Heart left ventricle (tissue), 16 donors: ENCODE measurements at regions not wholly inside any gene's neighbourhood (a gene's known extent, or its start where the extent isn't known, plus 50 kb on each side); places are given as distances from the start of the nearest gene placed in this dataset.
A peak's percentile ranks its signal among the peaks of the same experiment; 100 is the strongest.

Source experiments
- ATAC-seq, 4 donors: fragments of 200-7000 bp; cut with Tn5 transposase; one replicate each; pipeline ENCODE4 v1.9.1; 2020 to 2022; ENCODE audit warnings: moderate library complexity in 4 of 4, mild to moderate bottlenecking in 3 of 4, moderate number of reproducible peaks in 1 of 4
- DNase-seq, 5 donors: peaks; one replicate each; pipeline ENCODE4 v3.0.0-alpha.2; 2020
- H3K27ac ChIP-seq, 12 donors: fragments of 200-600 bp; sonication (generic) in 4 of 12; one replicate each; pipeline versions ENCODE4 v1.5.0 to v1.8.0; 2016 to 2022; ENCODE audit warnings: mild to moderate bottlenecking in 2 of 12
- H3K27me3 ChIP-seq, 9 donors: fragments of 200-600 bp; sonication (generic) in 2 of 9; one replicate each; pipeline versions ENCODE4 v1.5.1 to v1.8.0; 2016 to 2022; ENCODE audit warnings: mild to moderate bottlenecking in 3 of 9
- H3K36me3 ChIP-seq, 9 donors: fragments of 200-600 bp; sonication (generic) in 2 of 9; one replicate each; pipeline versions ENCODE4 v1.5.0 to v1.8.0; 2018 to 2022; ENCODE audit warnings: mild to moderate bottlenecking in 2 of 9
- H3K4me1 ChIP-seq, 12 donors: fragments of 200-600 bp; sonication (generic) in 4 of 12; one replicate each; pipeline versions ENCODE4 v1.5.0 to v1.8.0; 2016 to 2022; ENCODE audit warnings: mild to moderate bottlenecking in 3 of 12
- H3K4me3 ChIP-seq, 12 donors: fragments of 200-600 bp; sonication (generic) in 4 of 12; one replicate each; pipeline versions ENCODE4 v1.5.0 to v1.8.0; 2017 to 2022; ENCODE audit warnings: mild to moderate bottlenecking in 9 of 12, moderate library complexity in 4 of 12
- H3K9me3 ChIP-seq, 12 donors: fragments of 200-600 bp; sonication (generic) in 4 of 12; one replicate each; pipeline versions ENCODE4 v1.5.0 to v1.8.0; 2016 to 2022; ENCODE audit warnings: mild to moderate bottlenecking in 1 of 12
- POLR2A ChIP-seq, 2 donors: fragments of 450-650 bp; IDR thresholded peaks; one replicate each; pipeline ENCODE4 v1.6.1; 2017; ENCODE audit warnings: antibody characterized with exemption in 2 of 2, mild to moderate bottlenecking in 2 of 2, moderate library complexity in 2 of 2
- WGBS, 4 donors: extraction: QIAGEN DNeasy Blood & Tissue Kit in 2 of 4; methylation state at CpG; one replicate each; pipeline versions ENCODE4 v1.1.5 to v1.1.7; 2013 to 2018; 5-methylcytosine and 5-hydroxymethylcytosine counted together
- intact Hi-C, 10 donors: fragments of 100-400 bp; cut with DNase I; formaldehyde crosslinking; loops; one replicate each; pipeline versions ENCODE4 v1.11.1 to v1.14.2; 2022
- TF ChIP-seq, protein P1 (sequence below), 12 donors: fragments of 200-600 bp; sonication (generic) in 4 of 12; IDR thresholded peaks; one replicate each; pipeline versions ENCODE4 v1.5.0 to v1.8.0; 2018 to 2022; ENCODE audit warnings: antibody characterized with exemption in 12 of 12, mild to moderate bottlenecking in 5 of 12
- donor health status: ischemic (EF 13 %, LVEDD 7.1; RV severe dilation, severe dysfunction).
- donor health status: healthy with polysubstance abuse.
- donor health status: DM: no; HTN: yes; CAD: no.
- donor health status: DM: no; HTN: no; CAD: no.
- donor health status: ischemic (EF 25% LVEDD 6.9; RV normal size, moderate dysfunction).
- donor health status: ischemic (EF 25% LVEDD 5.7; RV mildly dilated, moderate dysfunction).
- donor health status: healthy.
- donor health status: DM: yes; HTN: yes; CAD: no.
- donor health status: ischemic (EF 35%, LVEDD 5.7; RV mildly dilated, moderate dysfunction).
- donor health status: nonischemic (EF 11% LVEDD 7.7; RV severe dilation, severe dysfunction).
- donor health status: DM: yes; HTN: yes; CAD: no.
- donor health status: PGD.
- donor health status: ischemic (EF 29% LVEDD 5.4; RV normal size, mild dysfunction).
- donor health status: nonischemic (EF 23%, LVEDD 6.1; RV moderate dilation, normal function).

GRCh38 chr15:31745841-31746240 is 284.5 kb upstream of the CHRNA7 start:
- TF ChIP-seq, protein P1, sequence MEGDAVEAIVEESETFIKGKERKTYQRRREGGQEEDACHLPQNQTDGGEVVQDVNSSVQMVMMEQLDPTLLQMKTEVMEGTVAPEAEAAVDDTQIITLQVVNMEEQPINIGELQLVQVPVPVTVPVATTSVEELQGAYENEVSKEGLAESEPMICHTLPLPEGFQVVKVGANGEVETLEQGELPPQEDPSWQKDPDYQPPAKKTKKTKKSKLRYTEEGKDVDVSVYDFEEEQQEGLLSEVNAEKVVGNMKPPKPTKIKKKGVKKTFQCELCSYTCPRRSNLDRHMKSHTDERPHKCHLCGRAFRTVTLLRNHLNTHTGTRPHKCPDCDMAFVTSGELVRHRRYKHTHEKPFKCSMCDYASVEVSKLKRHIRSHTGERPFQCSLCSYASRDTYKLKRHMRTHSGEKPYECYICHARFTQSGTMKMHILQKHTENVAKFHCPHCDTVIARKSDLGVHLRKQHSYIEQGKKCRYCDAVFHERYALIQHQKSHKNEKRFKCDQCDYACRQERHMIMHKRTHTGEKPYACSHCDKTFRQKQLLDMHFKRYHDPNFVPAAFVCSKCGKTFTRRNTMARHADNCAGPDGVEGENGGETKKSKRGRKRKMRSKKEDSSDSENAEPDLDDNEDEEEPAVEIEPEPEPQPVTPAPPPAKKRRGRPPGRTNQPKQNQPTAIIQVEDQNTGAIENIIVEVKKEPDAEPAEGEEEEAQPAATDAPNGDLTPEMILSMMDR (IDR thresholded peaks at IDR 0.05), result no peak
- TF ChIP-seq POLR2A (IDR thresholded peaks at IDR 0.05), result no peak
- intact Hi-C loops, result no loop called here
- H3K36me3 ChIP-seq, result no peaks in the 10 kb centered on the region
- ATAC-seq (no peak), DNase-seq (no peak)
- peaks cover 0 to 42% (median 16%) of the 10 kb centered on the region in 12 donors for H3K9me3 ChIP-seq
- H3K4me1 ChIP-seq, result no peaks in the 10 kb centered on the region
- H3K4me3 ChIP-seq, result no peak overlapping the region
- no peaks in the 10 kb centered on the region for H3K27me3 ChIP-seq
- H3K27ac ChIP-seq, result no peak overlapping the region

- Histone ChIP-seq H3K27ac (no peak overlapping the region), H3K4me3 (no peak overlapping the region), H3K36me3 (no peaks in the 10 kb centered on the region), H3K27me3 (no peaks in the 10 kb centered on the region), H3K9me3 (peaks cover 0 to 9% (median 0%) of the 10 kb centered on the region in 12 donors), H3K4me1 (no peaks in the 10 kb centered on the region)
- intact Hi-C loops, result loop anchor here in 1 of 10 donors (5.0 kb wide), 1 partner anchor 55 kb away; no protein-coding TSS in a partner anchor
- ATAC-seq, result no peak
- no peak for DNase-seq
- TF ChIP-seq POLR2A (IDR thresholded peaks at IDR 0.05), result no peak
- TF ChIP-seq, protein P1 (IDR thresholded peaks at IDR 0.05), result no peak
- WGBS, 4 donors, result 73 to 78% (median 75%) methylated on average over 2 of the region's 2 CpGs
These were observed 278.1 kb upstream of the CHRNA7 start for GRCh38 chr15:31752065-31752762.

- Histone ChIP-seq H3K4me3 (no peak overlapping the region), H3K9me3 (peaks cover 0 to 6% (median 0%) of the 10 kb centered on the region in 12 donors), H3K27ac (no peak overlapping the region), H3K4me1 (no peaks in the 10 kb centered on the region), H3K27me3 (no peaks in the 10 kb centered on the region), H3K36me3 (no peaks in the 10 kb centered on the region)
- intact Hi-C loops, result loop anchor here in 1 of 10 donors (5.0 kb wide), 1 partner anchor 54 kb away; no protein-coding TSS in a partner anchor
- no peak for ATAC-seq
- no peak for DNase-seq
- WGBS, 4 donors, result 72 to 87% (median 84%) methylated on average over 3 of the region's 3 CpGs
- TF ChIP-seq, protein P1 (IDR thresholded peaks at IDR 0.05), result no peak
- no peak for TF ChIP-seq POLR2A (IDR thresholded peaks at IDR 0.05)
These were observed 277.4 kb upstream of the CHRNA7 start for GRCh38 chr15:31752905-31753304.

DNA sequence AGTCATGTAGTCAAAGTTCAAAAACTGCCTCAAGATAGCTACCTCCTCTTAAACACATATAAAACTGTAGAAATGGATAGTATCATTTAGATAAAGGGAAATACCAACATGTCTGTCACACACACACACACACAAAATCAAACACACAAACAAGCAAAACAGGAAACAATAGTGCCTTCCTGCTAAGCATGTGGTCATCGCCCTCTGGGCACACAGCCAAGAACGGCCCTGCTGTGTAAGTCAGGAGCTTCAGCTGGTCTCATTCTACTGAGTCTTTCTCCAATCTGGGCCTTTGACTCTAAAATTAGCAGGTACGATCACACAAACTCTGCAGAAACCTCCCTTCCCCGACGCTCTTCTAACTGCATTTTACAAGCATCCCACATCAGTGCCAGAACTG is 272.2 kb upstream of the CHRNA7 start:
- Histone ChIP-seq H3K36me3 (no peaks in the 10 kb centered on the region), H3K27ac (no peak overlapping the region), H3K4me3 (no peak overlapping the region), H3K4me1 (peaks cover 0 to 11% (median 0%) of the 10 kb centered on the region in 12 donors), H3K27me3 (no peaks in the 10 kb centered on the region), H3K9me3 (no peaks in the 10 kb centered on the region)
- intact Hi-C loops, result no loop called here
- peak in 2 of 4 donors; percentile 22 to 49 for ATAC-seq
- peak; percentile 39 to 82 (median 52) for DNase-seq
- WGBS, 4 donors, result 24 to 35% (median 29%) methylated on average over 5 of the region's 5 CpGs
- TF ChIP-seq, protein P1 (IDR thresholded peaks at IDR 0.05), result no peak
